ENCODE measurements at regions not wholly inside any gene's neighbourhood (a gene's known extent, or its start where the extent isn't known, plus 50 kb on each side); places are given as distances from the start of the nearest gene placed in this dataset.

DNA sequence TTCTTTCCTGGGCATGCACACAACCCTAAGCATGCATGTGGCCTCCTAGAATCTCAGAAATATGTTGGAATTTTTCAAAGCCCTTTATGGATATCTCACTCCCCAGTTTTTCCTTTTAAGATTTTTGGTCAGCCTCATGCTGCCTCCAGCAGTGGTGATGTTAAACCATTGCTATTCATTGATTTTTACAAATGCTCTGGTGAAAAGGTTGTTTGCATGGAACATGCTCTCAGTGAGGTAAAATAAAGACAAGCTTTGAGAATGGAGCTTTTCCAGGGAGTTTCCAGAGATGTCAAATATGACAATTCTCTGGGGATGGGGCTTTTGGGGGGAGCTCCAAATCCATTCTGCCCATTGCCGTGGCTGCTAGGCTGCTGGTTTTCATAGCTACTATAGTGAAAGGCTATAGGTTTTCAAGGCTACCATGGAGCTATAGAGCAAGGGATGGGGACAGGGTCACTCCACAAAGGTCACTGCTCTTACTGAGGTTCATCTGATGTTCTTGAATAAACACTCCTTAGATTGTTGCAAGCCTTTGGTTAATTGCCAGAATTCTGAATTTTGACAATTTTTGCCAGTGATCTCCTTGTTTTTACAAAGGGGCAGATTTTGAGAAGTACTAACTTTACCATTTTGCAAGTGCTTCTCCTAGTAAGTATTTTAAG, 178.1 kb upstream of the ARG1 start:
- Histone ChIP-seq H3K9me3 (ENCODE audit: control insufficient read depth, low read depth, low read length) (no peaks in the 10 kb centered on the region), H3K4me3 (ENCODE audit: control insufficient read depth in 2 of 3, extremely low read depth in 1 of 3, insufficient read depth in 2 of 3, low read depth in 1 of 3, low read length in 3 of 3) (no peak overlapping the region), H3K79me2 (ENCODE audit: control insufficient read depth, insufficient read depth, low read length) (no peaks in the 10 kb centered on the region), H3K36me3 (ENCODE audit: control insufficient read depth in 2 of 2, extremely low read depth in 1 of 2, insufficient read depth in 2 of 2, low read length in 2 of 2) (no peaks in the 10 kb centered on the region), H4K20me1 (ENCODE audit: control insufficient read depth, extremely low read depth, insufficient read depth, low read length) (no peaks in the 10 kb centered on the region), H3K4me2 (ENCODE audit: control insufficient read depth, extremely low read depth, insufficient read depth, low read depth, low read length) (no peak overlapping the region), H3K27me3 (ENCODE audit: control insufficient read depth, extremely low read depth, insufficient read depth, low read length) (no peaks in the 10 kb centered on the region), H2AFZ (ENCODE audit: control insufficient read depth, low read length) (no peak overlapping the region), H3K9ac (ENCODE audit: control insufficient read depth, extremely low read depth, insufficient read depth, low read length) (no peak overlapping the region), H3K4me1 (ENCODE audit: control insufficient read depth, extremely low read depth, insufficient read depth, low read length) (peaks cover under 1% of the 10 kb centered on the region), H3K27ac (ENCODE audit: control insufficient read depth, insufficient read depth, low read length) (no peak overlapping the region), H3K9me1 (ENCODE audit: control insufficient read depth, extremely low read depth, insufficient read depth, low read length) (no peaks in the 10 kb centered on the region)
- TF ChIP-seq EZH2 (IDR thresholded peaks at IDR 0.05; ENCODE audit: low read length) (no peak), CTCF (optimal IDR thresholded peaks at IDR 0.05 in 1 of 3, IDR thresholded peaks at IDR 0.05 in 1 of 3, conservative IDR thresholded peaks at IDR 0.05 in 1 of 3; ENCODE audit: extremely low read depth in 1 of 3, insufficient read depth in 2 of 3, low read length in 3 of 3) (no peak)
- DNase-seq (ENCODE audit: low read depth, low spot score) (no peak), FAIRE-seq (no peak)
- dilution Hi-C loops (cut with MboI; ENCODE audit: extremely low pct_ligation_motif_present, low sequenced_read_pairs): no loop called here

- no peak for FAIRE-seq
- no peak overlapping the region for H2AFZ ChIP-seq (ENCODE audit: control insufficient read depth, low read length)
Observed at GRCh38 chr6:131398176-131398575, 174.8 kb upstream of the ARG1 start.

More at GRCh38 chr6:131398176-131398575, 174.8 kb upstream of the ARG1 start:
- Histone ChIP-seq H3K36me3 (ENCODE audit: control insufficient read depth in 2 of 2, extremely low read depth in 1 of 2, insufficient read depth in 2 of 2, low read length in 2 of 2) (no peaks in the 10 kb centered on the region), H3K79me2 (ENCODE audit: control insufficient read depth, insufficient read depth, low read length) (no peaks in the 10 kb centered on the region), H3K9me1 (ENCODE audit: control insufficient read depth, extremely low read depth, insufficient read depth, low read length) (no peaks in the 10 kb centered on the region), H3K27me3 (ENCODE audit: control insufficient read depth, extremely low read depth, insufficient read depth, low read length) (no peaks in the 10 kb centered on the region), H3K9me3 (ENCODE audit: control insufficient read depth, low read depth, low read length) (no peaks in the 10 kb centered on the region), H4K20me1 (ENCODE audit: control insufficient read depth, extremely low read depth, insufficient read depth, low read length) (no peaks in the 10 kb centered on the region), H3K4me3 (ENCODE audit: control insufficient read depth in 2 of 3, extremely low read depth in 1 of 3, insufficient read depth in 2 of 3, low read depth in 1 of 3, low read length in 3 of 3) (no peak overlapping the region), H3K27ac (ENCODE audit: control insufficient read depth, insufficient read depth, low read length) (no peak overlapping the region), H3K4me1 (ENCODE audit: control insufficient read depth, extremely low read depth, insufficient read depth, low read length) (peaks cover 6% of the 10 kb centered on the region), H3K9ac (ENCODE audit: control insufficient read depth, extremely low read depth, insufficient read depth, low read length) (no peak overlapping the region), H3K4me2 (ENCODE audit: control insufficient read depth, extremely low read depth, insufficient read depth, low read depth, low read length) (no peak overlapping the region)
- dilution Hi-C loops (cut with MboI; ENCODE audit: extremely low pct_ligation_motif_present, low sequenced_read_pairs): no loop called here
- no peak for DNase-seq (ENCODE audit: low read depth, low spot score)
- TF ChIP-seq EZH2 (IDR thresholded peaks at IDR 0.05; ENCODE audit: low read length): no peak
- TF ChIP-seq CTCF (optimal IDR thresholded peaks at IDR 0.05 in 1 of 3, IDR thresholded peaks at IDR 0.05 in 1 of 3, conservative IDR thresholded peaks at IDR 0.05 in 1 of 3; ENCODE audit: extremely low read depth in 1 of 3, insufficient read depth in 2 of 3, low read length in 3 of 3): no peak
